Keratinocyte (primary cell): ENCODE measurements at regions not wholly inside any gene's neighbourhood (a gene's known extent, or its start where the extent isn't known, plus 50 kb on each side); places are given as distances from the start of the nearest gene placed in this dataset.

Experiments used
- CTCF ChIP-seq, 3 experiments: IDR thresholded peaks in 1 of 3; conservative IDR thresholded peaks in 1 of 3; optimal IDR thresholded peaks in 1 of 3; 2 replicates in 2 of 3; 3 replicates in 1 of 3; pipeline versions ENCODE3 to v1.5.1; 2011; ENCODE audit warnings: low read length in 3 of 3, mild to moderate bottlenecking in 3 of 3, moderate library complexity in 2 of 3, control low read depth in 1 of 3, inconsistent platforms in 1 of 3; ENCODE audit not compliant: insufficient read depth in 2 of 3; ENCODE audit errors: extremely low read depth in 1 of 3
- EZH2 ChIP-seq: IDR thresholded peaks from one replicate; pipeline ENCODE4 v1.6.1; 2012; ENCODE audit warnings: inconsistent platforms, mild to moderate bottlenecking, low read length, moderate library complexity

- TF ChIP-seq EZH2 (no peak), CTCF (optimal IDR thresholded peaks at IDR 0.05 in 1 of 3, IDR thresholded peaks at IDR 0.05 in 1 of 3, conservative IDR thresholded peaks at IDR 0.05 in 1 of 3; ENCODE audit: extremely low read depth in 1 of 3, insufficient read depth in 2 of 3, low read length in 3 of 3) (no peak)
These were observed 60.5 kb upstream of the ADGRG2 start for GRCh38 chrX:19182785-19183184.
